T-helper 1 cell treated with Interleukin-12 subunit alpha and Interleukin-12 subunit beta and Interleukin-4 antibody, amounts not matched to agents 30 μg/mL and 1 μg/mL, for 36 hours (primary cell): ENCODE measurements at regions not wholly inside any gene's neighbourhood (a gene's known extent, or its start where the extent isn't known, plus 50 kb on each side); places are given as distances from the start of the nearest gene placed in this dataset.

Experiments used
- H3K27ac Mint-ChIP-seq: one replicate; pipeline ENCODE4 v1.8.0; 2021; ENCODE audit warnings: mild to moderate bottlenecking, mixed read lengths
- H3K27me3 Mint-ChIP-seq: one replicate; pipeline ENCODE4 v1.8.0; 2021; ENCODE audit warnings: low read depth, mixed read lengths
- H3K36me3 Mint-ChIP-seq: one replicate; pipeline ENCODE4 v1.8.0; 2021; ENCODE audit warnings: low read depth, mixed read lengths
- H3K4me1 Mint-ChIP-seq: one replicate; pipeline ENCODE4 v1.8.0; 2021; ENCODE audit warnings: low read depth, mixed read lengths
- H3K4me3 Mint-ChIP-seq: one replicate; pipeline ENCODE4 v1.8.0; 2021; ENCODE audit warnings: mild to moderate bottlenecking, moderate library complexity, mixed read lengths
- H3K9me3 Mint-ChIP-seq: one replicate; pipeline ENCODE4 v1.8.0; 2021; ENCODE audit warnings: mixed read lengths

GRCh38 chr12:88946372-88946997 lies 366.2 kb upstream of the KITLG start:
- H3K9me3 Mint-ChIP-seq: no peaks in the 10 kb centered on the region
- no peak overlapping the region for H3K4me3 Mint-ChIP-seq
- H3K27me3 Mint-ChIP-seq: peaks cover 4% of the 10 kb centered on the region
- no peaks in the 10 kb centered on the region for H3K4me1 Mint-ChIP-seq
- H3K36me3 Mint-ChIP-seq: no peaks in the 10 kb centered on the region
- no peak overlapping the region for H3K27ac Mint-ChIP-seq

- H3K9me3 Mint-ChIP-seq: no peaks in the 10 kb centered on the region
- no peaks in the 10 kb centered on the region for H3K4me1 Mint-ChIP-seq
- no peak overlapping the region for H3K27ac Mint-ChIP-seq
- no peak overlapping the region for H3K4me3 Mint-ChIP-seq
- no peaks in the 10 kb centered on the region for H3K36me3 Mint-ChIP-seq
- peaks cover 4% of the 10 kb centered on the region for H3K27me3 Mint-ChIP-seq
Observed at GRCh38 chr12:88945051-88945732, 364.9 kb upstream of the KITLG start.

- Mint-ChIP-seq H3K27ac (no peak overlapping the region), H3K4me1 (no peaks in the 10 kb centered on the region), H3K27me3 (peaks cover 4% of the 10 kb centered on the region), H3K4me3 (no peak overlapping the region), H3K36me3 (no peaks in the 10 kb centered on the region), H3K9me3 (no peaks in the 10 kb centered on the region)
Observed at GRCh38 chr12:88944397-88944796, 364.1 kb upstream of the KITLG start.

- H3K4me1 Mint-ChIP-seq: no peaks in the 10 kb centered on the region
- no peaks in the 10 kb centered on the region for H3K9me3 Mint-ChIP-seq
- no peak overlapping the region for H3K27ac Mint-ChIP-seq
- H3K27me3 Mint-ChIP-seq: no peaks in the 10 kb centered on the region
- H3K36me3 Mint-ChIP-seq: no peaks in the 10 kb centered on the region
- H3K4me3 Mint-ChIP-seq: no peak overlapping the region
Observed at GRCh38 chr12:88940854-88941253, 360.6 kb upstream of the KITLG start.

- Mint-ChIP-seq H3K4me3 (no peak overlapping the region), H3K27me3 (no peaks in the 10 kb centered on the region), H3K36me3 (no peaks in the 10 kb centered on the region), H3K27ac (no peak overlapping the region), H3K9me3 (no peaks in the 10 kb centered on the region), H3K4me1 (no peaks in the 10 kb centered on the region)
Observed at GRCh38 chr12:88935856-88936255, 355.6 kb upstream of the KITLG start.

- H3K9me3 Mint-ChIP-seq: no peaks in the 10 kb centered on the region
- H3K36me3 Mint-ChIP-seq: no peaks in the 10 kb centered on the region
- no peaks in the 10 kb centered on the region for H3K4me1 Mint-ChIP-seq
- no peak overlapping the region for H3K27ac Mint-ChIP-seq
- H3K4me3 Mint-ChIP-seq: no peak overlapping the region
- H3K27me3 Mint-ChIP-seq: no peaks in the 10 kb centered on the region
Observed at GRCh38 chr12:88934163-88934747, 354.0 kb upstream of the KITLG start.

- Mint-ChIP-seq H3K27me3 (no peaks in the 10 kb centered on the region), H3K9me3 (no peaks in the 10 kb centered on the region), H3K27ac (no peak overlapping the region), H3K4me3 (no peak overlapping the region), H3K4me1 (no peaks in the 10 kb centered on the region), H3K36me3 (no peaks in the 10 kb centered on the region)
Observed at GRCh38 chr12:88932457-88932856, 352.2 kb upstream of the KITLG start.

- Mint-ChIP-seq H3K27ac (no peak overlapping the region), H3K36me3 (no peaks in the 10 kb centered on the region), H3K27me3 (no peaks in the 10 kb centered on the region), H3K4me1 (no peaks in the 10 kb centered on the region), H3K4me3 (no peak overlapping the region), H3K9me3 (no peaks in the 10 kb centered on the region)
Observed at GRCh38 chr12:88931598-88931997, 351.3 kb upstream of the KITLG start.

- H3K4me1 Mint-ChIP-seq: no peaks in the 10 kb centered on the region
- no peaks in the 10 kb centered on the region for H3K36me3 Mint-ChIP-seq
- H3K4me3 Mint-ChIP-seq: no peak overlapping the region
- H3K9me3 Mint-ChIP-seq: no peaks in the 10 kb centered on the region
- H3K27me3 Mint-ChIP-seq: no peaks in the 10 kb centered on the region
- no peak overlapping the region for H3K27ac Mint-ChIP-seq
Observed at GRCh38 chr12:88925454-88925853, 345.2 kb upstream of the KITLG start.

GRCh38 chr12:88924162-88924561 lies 343.9 kb upstream of the KITLG start:
- Mint-ChIP-seq H3K27ac (no peak overlapping the region), H3K9me3 (no peaks in the 10 kb centered on the region), H3K4me3 (no peak overlapping the region), H3K27me3 (no peaks in the 10 kb centered on the region), H3K4me1 (no peaks in the 10 kb centered on the region), H3K36me3 (no peaks in the 10 kb centered on the region)

- H3K27me3 Mint-ChIP-seq: no peaks in the 10 kb centered on the region
- H3K4me3 Mint-ChIP-seq: no peak overlapping the region
- H3K27ac Mint-ChIP-seq: no peak overlapping the region
- H3K4me1 Mint-ChIP-seq: no peaks in the 10 kb centered on the region
- no peaks in the 10 kb centered on the region for H3K36me3 Mint-ChIP-seq
- no peaks in the 10 kb centered on the region for H3K9me3 Mint-ChIP-seq
Observed at GRCh38 chr12:88923631-88924030, 343.4 kb upstream of the KITLG start.

- H3K27me3 Mint-ChIP-seq: no peaks in the 10 kb centered on the region
- H3K9me3 Mint-ChIP-seq: no peaks in the 10 kb centered on the region
- H3K36me3 Mint-ChIP-seq: no peaks in the 10 kb centered on the region
- H3K27ac Mint-ChIP-seq: no peak overlapping the region
- H3K4me3 Mint-ChIP-seq: no peak overlapping the region
- H3K4me1 Mint-ChIP-seq: no peaks in the 10 kb centered on the region
Observed at GRCh38 chr12:88922816-88923215, 342.5 kb upstream of the KITLG start.

- H3K4me1 Mint-ChIP-seq: no peaks in the 10 kb centered on the region
- H3K27me3 Mint-ChIP-seq: no peaks in the 10 kb centered on the region
- H3K4me3 Mint-ChIP-seq: no peak overlapping the region
- H3K36me3 Mint-ChIP-seq: no peaks in the 10 kb centered on the region
- H3K9me3 Mint-ChIP-seq: no peaks in the 10 kb centered on the region
- H3K27ac Mint-ChIP-seq: no peak overlapping the region
Observed at GRCh38 chr12:88921890-88922532, 341.7 kb upstream of the KITLG start.

GRCh38 chr12:88921434-88921833 lies 341.2 kb upstream of the KITLG start:
- Mint-ChIP-seq H3K27me3 (no peaks in the 10 kb centered on the region), H3K27ac (no peak overlapping the region), H3K36me3 (no peaks in the 10 kb centered on the region), H3K4me3 (no peak overlapping the region), H3K4me1 (no peaks in the 10 kb centered on the region), H3K9me3 (no peaks in the 10 kb centered on the region)

GRCh38 chr12:88918161-88918560 lies 337.9 kb upstream of the KITLG start:
- peaks cover 13% of the 10 kb centered on the region for H3K9me3 Mint-ChIP-seq

More at GRCh38 chr12:88918161-88918560, 337.9 kb upstream of the KITLG start:
- no peaks in the 10 kb centered on the region for H3K4me1 Mint-ChIP-seq
- H3K27ac Mint-ChIP-seq: no peak overlapping the region
- no peak overlapping the region for H3K4me3 Mint-ChIP-seq
- H3K36me3 Mint-ChIP-seq: no peaks in the 10 kb centered on the region
- H3K27me3 Mint-ChIP-seq: no peaks in the 10 kb centered on the region
